GM21529 (cell line): ENCODE measurements at regions not wholly inside any gene's neighbourhood (a gene's known extent, or its start where the extent isn't known, plus 50 kb on each side); places are given as distances from the start of the nearest gene placed in this dataset.
A peak's percentile ranks its signal among the peaks of the same experiment; 100 is the strongest.

Experiments used
- ATAC-seq: cut with Tn5 transposase; IDR thresholded peaks from one replicate; pipeline ENCODE4 v1.9.1; 2021; ENCODE audit not compliant: unreplicated experiment

- no peak for ATAC-seq
Measured at GRCh38 chr14:51395361-51395849, 155.4 kb downstream of the TMX1 start.

GRCh38 chr14:51396222-51396815 is 156.3 kb downstream of the TMX1 start:
- ATAC-seq: no peak

GRCh38 chr14:51398898-51399297 is 158.9 kb downstream of the TMX1 start:
- no peak for ATAC-seq

GRCh38 chr14:51400139-51400538 is 160.1 kb downstream of the TMX1 start:
- ATAC-seq: no peak

- ATAC-seq: no peak
Measured at GRCh38 chr14:51401272-51401671, 161.2 kb downstream of the TMX1 start.

- ATAC-seq: no peak
Measured at GRCh38 chr14:51401756-51402155, 161.7 kb downstream of the TMX1 start.

- no peak for ATAC-seq
Measured at GRCh38 chr14:51410897-51411296, 170.8 kb downstream of the TMX1 start.

- ATAC-seq: no peak
Measured at GRCh38 chr14:51419685-51420084, 179.6 kb downstream of the TMX1 start.

- no peak for ATAC-seq
Measured at GRCh38 chr14:51422704-51423103, 182.7 kb downstream of the TMX1 start.

GRCh38 chr14:51424041-51424440 is 184.0 kb downstream of the TMX1 start:
- ATAC-seq: no peak

GRCh38 chr14:51424561-51425251 is 184.7 kb downstream of the TMX1 start:
- ATAC-seq: no peak

- no peak for ATAC-seq
Measured at GRCh38 chr14:51428981-51429380, 188.9 kb downstream of the TMX1 start.

GRCh38 chr14:51430079-51430478 is 190.0 kb downstream of the TMX1 start:
- no peak for ATAC-seq

- no peak for ATAC-seq
Measured at GRCh38 chr14:51430633-51431032, 190.6 kb downstream of the TMX1 start.

- ATAC-seq: no peak
Measured at GRCh38 chr14:51431033-51431709, 191.1 kb downstream of the TMX1 start.

GRCh38 chr14:51431741-51432140 is 191.7 kb downstream of the TMX1 start:
- ATAC-seq: no peak

GRCh38 chr14:51432302-51432948 is 192.4 kb downstream of the TMX1 start:
- peak; percentile 36 for ATAC-seq

GRCh38 chr14:51436630-51437029 is 196.6 kb downstream of the TMX1 start:
- ATAC-seq: no peak

- ATAC-seq: no peak
Measured at GRCh38 chr14:51439896-51440295, 199.8 kb downstream of the TMX1 start.

GRCh38 chr14:51441001-51441400 is 201.0 kb downstream of the TMX1 start:
- ATAC-seq: no peak

GRCh38 chr14:51442513-51443175 is 202.6 kb downstream of the TMX1 start:
- no peak for ATAC-seq
